ENCODE measurements at regions not wholly inside any gene's neighbourhood (a gene's known extent, or its start where the extent isn't known, plus 50 kb on each side); places are given as distances from the start of the nearest gene placed in this dataset.
"Not testable (repeated sequence)": the region's sequence is repeated elsewhere in the genome, so short reads cannot be mapped to it uniquely, and the experiment has no call there.

DNA sequence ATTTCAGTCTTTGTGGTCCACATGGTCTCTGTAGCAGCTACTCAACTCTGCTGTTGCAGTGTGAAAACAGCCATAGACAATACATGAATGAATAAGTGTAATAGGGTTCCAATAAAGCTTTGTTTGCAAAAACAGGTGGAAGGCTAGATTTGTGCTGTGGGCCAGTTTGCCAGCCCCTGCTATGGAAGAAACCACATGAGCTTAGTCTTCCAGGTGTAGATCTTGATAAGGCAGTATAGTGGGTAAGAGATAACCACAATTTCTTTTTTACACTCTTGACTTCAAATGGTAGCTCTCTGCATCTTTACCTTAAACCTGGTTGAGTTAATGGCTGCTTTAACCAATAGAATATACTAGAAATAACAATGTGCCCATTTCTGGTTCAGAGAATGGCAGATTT is 135.0 kb upstream of the PALS2 start:
- DNase-seq, result no peak

DNA sequence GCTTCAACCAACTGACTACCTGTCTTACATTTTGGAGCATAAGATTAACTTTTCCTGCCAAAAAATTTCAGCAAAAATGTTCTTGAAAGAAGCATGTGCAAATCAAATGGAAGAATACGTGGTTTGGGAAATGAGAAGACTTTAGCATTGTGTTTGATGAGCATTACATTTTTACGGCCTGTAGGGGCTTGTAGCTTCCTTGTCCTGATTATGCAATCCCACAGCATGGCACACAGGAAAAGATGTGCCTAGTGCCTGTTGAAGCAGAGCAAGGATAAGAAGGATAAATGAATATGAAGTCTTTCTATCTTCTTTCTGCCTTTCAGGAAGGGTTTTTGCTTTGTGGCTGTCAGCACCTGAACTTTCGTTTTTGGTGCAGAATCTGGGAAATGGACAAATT is 134.1 kb upstream of the PALS2 start:
- not testable (repeated sequence) for DNase-seq

DNA sequence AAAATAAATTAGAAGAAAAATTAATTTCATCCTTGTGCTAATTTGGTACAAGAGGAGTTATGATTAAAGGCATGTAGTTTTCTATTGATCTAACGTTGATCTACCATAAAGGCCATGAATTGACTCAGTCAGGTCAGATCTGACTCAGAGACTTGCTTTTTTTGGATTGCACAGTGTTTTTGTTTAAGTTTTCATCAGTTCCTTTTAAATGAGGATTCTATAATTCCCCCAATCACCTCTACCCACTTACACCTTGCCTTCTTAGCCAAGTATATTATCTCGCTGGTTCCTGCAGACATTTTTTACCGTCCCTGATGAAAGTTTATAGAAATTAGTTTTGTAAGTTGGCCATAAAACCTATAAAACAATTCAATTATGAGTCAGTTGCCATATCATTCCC is 132.4 kb upstream of the PALS2 start:
- no peak for DNase-seq

DNA sequence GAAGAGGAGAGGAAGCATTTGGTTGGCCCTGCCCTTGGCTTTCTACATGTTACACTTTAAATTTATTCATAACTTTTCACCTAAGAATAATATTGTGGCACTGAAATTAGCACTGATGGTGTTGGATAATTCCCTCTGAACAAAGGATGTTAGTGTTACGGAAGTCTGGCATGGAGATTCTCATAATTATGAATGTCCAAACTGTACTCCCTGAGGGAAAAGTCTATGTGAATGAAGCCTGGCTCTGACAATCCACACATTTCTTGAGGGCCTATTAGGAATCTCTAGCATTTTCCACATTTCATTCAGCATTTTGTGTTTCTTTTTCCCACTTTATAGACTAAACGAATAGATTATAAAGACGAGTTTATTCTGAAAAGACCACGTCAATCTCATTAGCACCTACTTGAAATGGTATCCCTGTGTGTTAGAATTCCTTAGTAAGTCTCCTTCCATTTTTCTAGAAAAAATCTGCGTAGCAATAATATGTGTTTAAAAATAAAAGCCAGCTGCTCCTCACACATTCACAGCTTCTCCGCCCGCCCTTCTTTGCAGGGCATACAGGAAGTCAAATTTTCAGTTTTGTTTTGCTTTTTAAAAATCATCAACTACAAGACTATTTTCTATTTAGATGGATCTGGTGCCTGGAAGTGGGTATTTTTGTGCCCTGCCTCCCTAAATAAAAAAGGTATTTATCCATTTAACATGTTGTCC is 131.8 kb upstream of the PALS2 start:
- DNase-seq, result no peak

DNA sequence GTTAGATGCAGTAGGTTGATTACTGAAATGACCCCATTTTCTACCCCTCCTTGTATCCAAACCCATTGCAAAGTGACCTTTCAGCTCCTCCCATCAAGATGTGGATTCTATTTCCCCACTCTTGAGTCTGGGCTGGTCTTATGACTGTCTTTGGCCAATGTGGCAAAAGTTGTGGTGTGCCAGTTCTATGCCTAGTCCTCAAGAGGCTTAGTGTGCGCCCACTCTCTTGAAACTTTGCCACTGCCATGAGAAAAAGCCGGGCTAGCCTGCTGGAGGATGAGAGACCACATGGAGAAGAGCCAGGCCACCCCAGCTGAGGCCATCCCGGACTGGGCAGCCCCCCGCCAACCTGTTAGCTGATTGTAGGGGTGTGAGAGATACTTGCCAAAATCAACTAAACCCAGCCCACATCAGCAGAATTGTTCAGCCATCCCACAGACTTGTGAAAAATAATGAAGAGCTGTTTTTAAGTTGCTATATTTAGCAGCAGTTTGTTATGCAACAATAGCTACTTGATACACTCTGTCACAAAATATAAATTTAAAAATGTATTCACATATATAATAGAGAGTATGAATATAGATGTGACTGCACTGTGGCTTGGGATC is 131.0 kb upstream of the PALS2 start:
- DNase-seq, result no peak

DNA sequence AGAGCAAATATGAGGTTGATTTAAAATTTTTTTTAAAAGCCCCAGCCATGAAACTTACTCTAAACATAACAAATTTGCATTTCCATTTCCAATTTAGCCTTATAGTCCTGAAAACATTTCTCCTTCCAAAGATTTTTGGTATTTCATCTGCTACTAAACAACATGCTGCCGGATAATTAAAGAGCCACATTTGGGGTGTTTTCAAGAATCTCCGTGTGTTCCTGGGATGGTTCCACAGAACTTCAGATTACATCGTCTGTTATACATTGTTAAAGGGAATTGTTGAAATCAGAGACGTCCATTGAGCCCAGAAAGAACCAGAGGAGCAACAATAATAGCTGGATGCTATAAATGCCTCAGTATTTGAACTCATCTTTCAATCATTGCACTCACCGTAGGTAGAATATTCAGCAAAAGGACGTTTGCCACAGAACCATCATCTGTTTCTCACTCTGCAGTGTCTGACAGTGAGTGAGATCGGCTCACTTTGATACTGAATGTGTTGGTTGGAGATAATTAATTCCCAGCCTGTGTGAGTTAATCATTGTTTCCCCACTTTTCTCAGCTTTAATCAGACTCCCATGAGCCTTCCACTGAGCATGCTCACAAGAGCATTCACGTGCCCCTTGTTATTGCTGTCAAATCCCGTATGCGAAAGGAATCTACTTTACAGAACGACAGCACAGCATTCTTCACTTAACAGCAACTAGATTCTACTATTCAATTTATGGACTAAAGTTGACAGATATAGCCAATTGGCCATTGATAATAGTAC is 128.4 kb upstream of the PALS2 start:
- no peak for DNase-seq

DNA sequence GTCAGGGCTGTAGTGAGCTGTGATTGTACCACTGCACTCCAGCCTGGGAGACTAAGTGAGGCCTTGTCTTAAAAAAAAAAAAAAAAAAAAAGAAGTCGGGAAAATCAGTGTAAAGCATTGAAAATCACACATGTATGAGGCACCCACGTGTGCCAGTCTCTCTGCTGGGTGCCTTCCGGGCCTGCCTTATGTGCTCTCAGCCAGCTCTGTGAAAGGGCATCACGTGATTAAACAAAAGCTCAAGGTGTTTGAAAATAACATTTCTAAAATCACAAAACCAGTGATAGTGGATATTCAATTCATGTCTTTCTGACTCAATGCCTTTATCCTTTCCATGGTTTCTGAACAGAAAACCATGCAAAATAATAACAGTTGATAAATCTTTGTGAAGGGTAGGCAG is 125.2 kb upstream of the PALS2 start:
- DNase-seq, result no peak

DNA sequence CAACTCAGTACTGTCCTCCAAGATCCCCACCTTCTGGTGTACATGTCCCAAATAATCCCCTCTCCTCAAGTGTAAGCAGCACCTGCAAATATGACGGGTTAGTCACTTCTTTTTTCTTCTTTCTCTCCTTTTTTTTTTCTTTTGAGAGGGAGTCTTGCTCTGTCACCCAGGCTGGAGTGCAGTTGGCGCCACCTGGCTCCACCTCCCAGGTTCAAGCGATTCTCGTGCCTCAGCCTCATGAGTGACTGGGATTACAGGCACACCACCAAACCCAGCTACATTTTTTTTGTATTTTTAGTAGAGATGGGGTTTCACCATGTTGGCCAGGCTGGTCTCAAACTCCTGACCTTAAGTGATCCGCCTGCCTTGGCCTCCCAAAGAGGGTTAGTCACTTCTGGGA is 123.8 kb upstream of the PALS2 start:
- DNase-seq, result not testable (repeated sequence)

DNA sequence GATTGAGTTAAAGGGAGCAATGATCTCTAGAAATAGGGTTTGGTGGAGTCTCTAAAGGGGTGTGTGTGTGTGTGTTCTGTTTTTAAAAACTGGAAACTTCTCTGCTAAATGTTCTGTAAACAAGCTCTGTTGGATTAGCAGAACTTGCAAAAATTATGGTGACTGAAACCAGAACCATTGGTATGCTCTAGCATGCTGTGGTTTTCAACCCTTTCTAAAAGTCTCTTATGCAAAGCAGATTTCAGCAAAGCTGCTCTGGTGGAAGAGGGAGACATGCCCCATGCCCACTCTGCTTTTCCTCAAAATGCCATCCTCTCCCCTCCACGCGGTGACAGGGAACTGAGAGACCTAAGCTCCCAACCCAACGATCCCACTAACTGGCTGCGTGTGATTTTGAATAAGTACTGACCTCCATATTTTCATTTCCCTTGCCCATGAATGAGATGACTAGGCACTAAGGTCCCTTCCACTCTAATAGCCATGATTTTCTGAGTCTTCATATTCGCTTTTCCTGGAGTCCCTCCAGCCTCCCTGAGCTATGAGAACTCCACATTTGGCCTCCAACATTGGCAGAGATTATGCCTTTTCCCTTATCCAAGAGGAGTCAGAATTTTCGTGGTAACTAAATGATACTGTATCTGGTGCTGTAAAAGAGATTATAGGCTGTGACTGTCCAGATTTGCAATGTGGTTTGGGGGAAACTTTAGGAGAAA is 117.3 kb upstream of the PALS2 start:
- peak; percentile 10 for DNase-seq

DNA sequence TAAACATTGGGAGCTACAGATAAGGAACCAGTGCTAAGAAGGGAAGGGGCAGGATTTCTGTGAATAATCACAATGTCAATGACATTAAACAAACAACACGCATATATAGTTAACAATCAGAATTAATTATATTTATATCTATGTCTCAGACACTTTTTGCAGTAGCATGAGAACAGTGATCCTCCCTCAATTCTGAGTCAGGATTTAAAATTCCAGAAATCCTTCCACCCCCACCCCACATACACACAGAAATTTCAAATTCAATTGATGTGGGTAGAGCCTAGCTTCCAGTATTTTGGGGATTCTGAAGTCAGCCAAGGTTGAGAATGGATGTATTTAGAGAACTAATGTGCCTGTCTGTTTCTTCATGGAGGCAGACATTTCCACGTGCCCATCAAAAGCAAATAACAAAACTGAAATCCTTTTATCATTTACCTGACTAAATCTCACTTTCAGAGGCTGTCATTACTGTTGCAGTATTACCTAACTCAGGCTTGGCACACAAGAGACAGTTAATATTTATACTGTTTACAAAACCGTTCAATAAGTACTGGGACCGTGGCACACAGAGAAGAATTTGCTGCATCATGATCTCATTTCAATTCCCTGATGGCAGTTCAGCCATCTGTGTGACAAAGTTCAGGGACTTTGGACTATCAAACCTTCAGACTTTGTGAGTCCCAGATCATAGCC is 116.6 kb upstream of the PALS2 start:
- peak; percentile 43 for DNase-seq

DNA sequence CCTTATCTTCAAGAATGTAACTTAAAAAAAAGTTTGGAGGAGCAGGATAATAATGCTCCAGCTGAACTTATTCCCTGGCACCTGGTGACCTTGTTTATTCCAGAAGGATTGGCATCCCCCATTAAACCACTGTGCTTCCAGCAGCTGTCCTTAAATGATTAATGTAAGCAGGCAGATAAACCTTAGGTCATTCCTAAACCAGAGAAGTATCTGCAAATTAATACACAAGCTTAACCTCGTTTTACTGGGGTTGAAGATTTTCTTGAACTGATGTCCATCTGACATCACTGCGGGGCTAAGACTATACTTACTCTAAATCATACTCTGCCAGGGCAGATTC is 116.1 kb upstream of the PALS2 start:
- DNase-seq, result no peak

DNA sequence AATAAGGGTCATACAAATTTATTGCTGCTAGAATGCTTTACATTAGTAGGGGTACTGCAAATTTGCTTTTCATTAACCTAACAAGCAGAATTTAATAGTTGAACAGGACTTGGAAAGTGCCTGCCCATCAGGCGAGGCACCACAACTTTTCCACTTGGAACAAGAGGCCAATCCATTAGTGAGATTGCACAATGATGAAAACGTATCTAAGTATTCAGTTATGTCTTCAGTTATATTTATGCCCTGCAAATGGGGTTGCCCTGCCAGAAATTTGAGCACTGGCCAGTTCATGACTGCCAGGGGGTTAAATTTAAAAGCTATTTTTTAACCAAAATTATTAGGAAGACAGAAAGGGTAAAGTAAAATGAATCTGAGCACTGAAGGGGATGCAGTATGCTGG is 111.1 kb upstream of the PALS2 start:
- no peak for DNase-seq

DNA sequence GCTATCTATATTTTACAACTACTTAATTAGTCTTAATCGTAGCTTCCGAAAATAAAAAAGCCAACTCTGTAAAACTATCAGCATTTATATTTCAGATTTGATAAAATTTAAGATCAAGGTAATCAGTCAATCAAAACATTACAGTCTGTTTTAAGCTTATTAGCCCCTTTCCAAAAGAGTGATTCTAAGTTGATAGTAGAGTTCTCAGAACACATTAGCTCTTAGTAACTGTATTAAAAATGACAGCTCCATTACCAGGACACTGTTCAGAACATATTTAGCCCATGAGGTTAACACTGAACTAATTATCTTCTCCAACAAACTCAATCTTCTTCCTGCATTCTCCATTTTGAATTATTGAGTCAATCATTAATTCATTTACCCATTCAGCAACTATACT is 110.3 kb upstream of the PALS2 start:
- DNase-seq, result no peak

DNA sequence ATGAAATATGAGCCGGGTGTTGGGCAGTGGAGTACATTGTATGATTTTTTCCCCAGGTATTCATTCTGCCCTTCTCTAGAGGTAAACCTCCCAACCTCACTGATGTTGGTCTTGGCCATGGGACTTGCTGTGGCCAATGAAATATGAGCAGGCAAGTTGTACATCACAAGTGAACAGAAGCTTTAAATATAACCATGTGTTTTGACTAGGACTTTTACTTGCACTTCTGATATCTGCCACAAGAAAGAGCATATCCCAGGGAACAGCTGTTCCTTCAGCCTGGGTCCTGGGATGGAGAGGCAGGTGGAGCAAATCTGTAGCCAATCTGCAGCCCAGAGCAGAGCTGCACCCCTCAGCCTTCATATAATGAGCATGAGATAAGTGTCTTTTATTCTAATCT is 109.8 kb upstream of the PALS2 start:
- DNase-seq, result no peak

DNA sequence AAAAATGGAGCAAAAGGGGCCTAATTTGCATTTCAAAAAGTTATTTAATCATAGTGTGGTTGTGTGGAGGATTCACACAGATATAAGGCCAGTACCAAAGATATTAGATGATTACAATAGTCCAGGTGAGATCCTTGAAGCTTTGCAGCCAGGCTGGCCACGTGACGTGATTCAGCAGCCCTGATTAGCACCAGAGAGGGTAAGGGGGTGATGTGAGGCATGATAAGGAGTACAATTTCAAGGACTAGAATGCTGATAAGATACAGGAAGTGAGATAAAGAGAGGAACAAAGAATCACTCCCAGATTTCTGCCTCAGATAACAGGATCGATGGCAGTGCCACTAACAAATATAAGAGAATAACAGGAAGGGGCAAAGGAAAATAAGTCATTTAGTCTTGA is 108.4 kb upstream of the PALS2 start:
- DNase-seq, result no peak

DNA sequence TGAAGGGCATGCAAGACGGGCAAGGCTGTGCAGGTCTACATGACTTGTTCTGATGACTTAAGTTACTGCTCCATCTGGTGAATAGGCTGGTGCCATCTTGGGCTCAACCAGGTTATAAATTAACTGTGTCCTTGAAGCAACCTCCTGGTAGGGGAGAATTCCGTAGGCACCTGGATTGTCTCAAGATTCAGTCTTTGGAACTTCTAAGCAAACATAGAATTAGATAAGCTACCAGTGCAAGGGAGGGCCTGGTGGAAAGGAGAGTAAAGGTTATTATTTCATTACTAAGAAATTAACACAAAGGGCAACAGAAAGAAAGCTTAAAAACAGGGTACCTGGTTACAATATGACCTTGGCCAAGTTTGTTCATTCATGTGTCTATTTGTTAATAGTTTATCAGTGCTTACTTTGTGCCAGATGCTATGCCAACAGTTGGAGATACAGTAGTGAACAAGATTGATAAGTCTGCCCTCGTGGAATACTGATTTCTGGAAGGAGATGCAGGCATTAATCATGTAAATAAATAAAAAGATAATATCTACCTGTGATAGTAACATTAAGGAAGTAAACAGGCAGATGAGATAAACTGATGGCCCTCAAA is 107.0 kb upstream of the PALS2 start:
- no peak for DNase-seq

DNA sequence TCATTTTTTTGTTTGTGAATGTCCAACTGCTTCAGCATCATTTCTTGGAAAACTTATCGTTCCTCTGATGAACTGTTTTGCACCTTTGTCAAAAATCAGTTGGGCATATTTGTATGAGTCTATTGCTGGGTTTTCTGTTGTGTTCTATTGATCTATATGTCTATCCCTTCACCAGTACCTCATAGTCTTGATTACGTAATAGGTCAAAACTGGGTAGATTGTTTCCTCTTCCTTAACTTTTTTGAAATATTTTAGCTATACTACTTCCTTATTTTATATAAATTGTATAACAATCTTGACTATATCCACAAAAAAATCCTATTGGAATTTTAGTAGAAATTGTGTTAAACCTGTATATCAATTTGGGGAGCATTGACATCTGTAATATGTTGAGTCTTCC is 104.1 kb upstream of the PALS2 start:
- DNase-seq, result no peak

DNA sequence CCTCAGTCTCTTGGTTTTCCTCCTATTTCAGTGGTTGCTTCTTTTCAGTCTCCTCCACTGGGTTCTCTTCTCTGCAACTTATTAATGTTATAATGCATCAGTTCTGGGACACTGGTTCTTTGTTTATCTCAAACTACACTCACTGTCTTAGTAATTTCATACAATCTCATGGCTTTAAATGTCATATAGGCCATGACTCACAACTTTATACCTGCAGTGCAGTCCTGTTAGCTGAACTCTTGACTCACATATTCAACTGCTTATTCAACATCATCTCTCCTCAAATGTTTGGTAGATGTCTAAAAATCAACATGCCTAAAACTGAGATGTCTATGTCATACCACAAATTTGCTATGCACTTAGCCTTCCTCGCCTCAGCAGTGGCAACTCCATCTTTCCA is 101.2 kb upstream of the PALS2 start:
- no peak for DNase-seq

DNA sequence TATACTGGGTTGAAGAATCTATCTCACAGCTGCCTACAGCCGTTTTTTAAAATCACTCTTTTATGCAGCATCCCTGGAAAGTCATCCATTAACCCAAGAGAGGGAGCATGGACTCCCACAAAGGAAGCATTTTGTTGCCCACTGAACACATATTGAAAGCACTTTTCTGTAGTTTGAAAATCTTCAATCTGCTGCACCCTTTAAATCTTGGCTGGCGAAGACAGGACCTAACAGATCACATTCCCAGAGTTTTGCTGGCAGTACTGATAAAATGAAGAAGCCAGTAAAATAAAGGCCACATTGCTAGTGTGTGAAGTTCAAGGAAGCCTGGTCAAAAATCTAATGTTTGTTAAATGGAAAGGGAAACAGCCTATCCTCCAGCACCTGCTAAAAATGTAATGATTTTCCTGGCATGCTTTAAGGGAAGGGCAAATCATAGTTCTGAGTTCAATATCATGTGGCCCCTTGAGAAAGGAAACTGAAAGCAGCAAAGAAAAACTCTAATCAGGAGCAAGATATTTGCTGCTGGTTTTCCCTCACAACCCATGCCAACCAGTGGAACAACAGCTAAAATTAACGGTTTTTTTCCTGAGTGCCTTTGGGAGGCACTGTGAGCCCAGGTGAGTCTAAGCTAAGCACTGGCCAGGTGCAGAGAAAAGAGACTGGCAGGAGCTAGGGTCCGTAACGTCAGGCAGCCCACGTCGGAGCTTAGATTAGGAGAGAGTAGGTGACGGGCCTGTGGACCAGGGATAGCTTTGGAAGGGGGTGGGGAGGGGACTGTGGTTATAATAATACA is 97.9 kb upstream of the PALS2 start:
- DNase-seq, result no peak

DNA sequence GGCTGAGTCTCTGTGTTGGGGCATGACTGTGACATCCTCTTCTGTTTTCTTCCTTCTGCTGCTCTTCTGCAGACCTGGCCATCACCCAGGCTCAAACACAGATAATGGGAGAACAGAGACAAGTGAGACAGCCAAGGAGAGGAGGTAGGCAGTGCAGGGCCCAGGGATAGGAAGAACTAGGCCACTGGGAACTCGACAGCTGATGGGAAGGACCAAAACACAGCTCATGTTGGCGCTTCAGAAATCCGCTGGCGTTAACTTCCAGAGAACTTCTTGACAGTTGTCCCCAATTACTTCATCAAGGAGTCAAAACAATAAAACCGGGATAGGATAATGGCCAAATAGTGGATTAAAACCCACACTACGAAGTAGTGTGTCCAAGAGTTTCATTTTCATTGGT is 97.0 kb upstream of the PALS2 start:
- no peak for DNase-seq

DNA sequence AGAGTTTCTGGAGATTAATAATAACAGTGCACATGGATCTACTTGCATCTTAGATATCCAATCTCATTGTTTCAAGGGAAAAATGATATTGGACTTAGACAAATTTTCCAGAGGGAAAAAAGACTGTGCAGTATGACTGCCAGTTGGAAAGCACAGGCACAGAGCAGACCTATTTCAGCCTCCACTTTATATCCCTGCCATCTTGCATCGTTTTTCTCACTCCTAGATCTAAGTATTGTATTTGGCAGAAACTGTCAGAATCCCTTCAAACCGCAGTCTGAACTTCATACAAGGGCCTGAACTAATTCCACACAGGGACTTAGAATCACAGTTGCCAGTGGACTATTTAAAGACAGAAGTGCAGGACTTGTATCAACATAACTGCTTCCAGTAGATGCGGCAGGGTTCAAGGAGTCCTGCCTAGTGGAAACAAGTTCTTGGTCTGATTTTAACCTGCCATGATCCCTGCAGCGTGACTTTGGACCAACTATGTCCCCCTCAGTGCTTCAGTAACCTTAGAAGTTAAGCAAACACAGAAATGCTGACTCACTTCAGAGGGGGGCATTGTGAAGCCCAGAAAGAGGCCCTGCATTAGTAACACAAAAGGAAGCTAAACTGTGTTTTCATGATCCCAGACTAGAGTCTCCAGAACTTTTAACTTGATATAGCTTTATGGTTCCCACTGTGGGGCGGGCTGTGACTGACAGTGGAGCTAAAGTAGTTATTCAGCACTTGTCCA is 95.7 kb upstream of the PALS2 start:
- DNase-seq, result peak; percentile 86

Measured in fibroblast of upper back skin (primary cell).